MM.1S (cell line): ENCODE measurements at regions not wholly inside any gene's neighbourhood (a gene's known extent, or its start where the extent isn't known, plus 50 kb on each side); places are given as distances from the start of the nearest gene placed in this dataset.

ENCODE experiments used
- DNase-seq: peaks from one replicate; pipeline ENCODE4 v3.0.0-alpha.2; 2015
- H2AFZ ChIP-seq: fragments of 300-600 bp; sonication (generic); 2 replicates; pipeline ENCODE4 v1.6.0; 2016; ENCODE audit warnings: antibody characterized with exemption, low read length
- H3F3A ChIP-seq: fragments of 300-600 bp; sonication (generic); 2 replicates; pipeline ENCODE4 v1.6.1; 2016; ENCODE audit warnings: mild to moderate bottlenecking, antibody characterized with exemption, low read length, moderate library complexity, mixed read lengths; ENCODE audit not compliant: insufficient read depth
- H3K27ac ChIP-seq: fragments of 300-600 bp; sonication (generic); 2 replicates; pipeline ENCODE4 v1.5.1; 2016; ENCODE audit warnings: mild to moderate bottlenecking, low read length
- H3K27me3 ChIP-seq: fragments of 300-600 bp; sonication (generic); replicated peaks from 2 replicates; pipeline ENCODE4 v1.6.0; 2016; ENCODE audit warnings: low read length; ENCODE audit not compliant: insufficient read depth
- H3K36me3 ChIP-seq: fragments of 300-600 bp; sonication (generic); replicated peaks from 2 replicates; pipeline ENCODE4 v1.6.1; 2016; ENCODE audit warnings: mild to moderate bottlenecking, low read length, mixed read lengths; ENCODE audit not compliant: insufficient read depth
- H3K4me1 ChIP-seq: fragments of 300-600 bp; sonication (generic); 2 replicates; pipeline ENCODE4 v1.6.1; 2016; ENCODE audit warnings: low read length, mixed read lengths
- H3K4me2 ChIP-seq: fragments of 300-600 bp; sonication (generic); 2 replicates; pipeline ENCODE4 v1.6.0; 2016; ENCODE audit warnings: low read depth, low read length
- H3K4me3 ChIP-seq: fragments of 300-600 bp; sonication (generic); 2 replicates; pipeline ENCODE4 v1.5.1; 2016; ENCODE audit warnings: low read length, mixed read lengths
- H3K79me2 ChIP-seq: fragments of 300-600 bp; sonication (generic); 2 replicates; pipeline ENCODE4 v1.6.1; 2016; ENCODE audit warnings: mixed run types, low read length, mixed read lengths
- H3K9ac ChIP-seq: fragments of 300-600 bp; sonication (generic); 2 replicates; pipeline ENCODE4 v1.6.1; 2016; ENCODE audit warnings: low read length, mixed read lengths
- H3K9me2 ChIP-seq: fragments of 300-600 bp; sonication (generic); replicated peaks from 2 replicates; pipeline ENCODE4 v1.6.1; 2016; ENCODE audit warnings: mild to moderate bottlenecking, low read length, mixed read lengths; ENCODE audit not compliant: insufficient read depth
- H3K9me3 ChIP-seq: fragments of 300-600 bp; sonication (generic); replicated peaks from 2 replicates; pipeline ENCODE4 v1.6.1; 2016; ENCODE audit warnings: mild to moderate bottlenecking, low read length, mixed read lengths; ENCODE audit not compliant: insufficient read depth
- H4K20me1 ChIP-seq: fragments of 300-600 bp; sonication (generic); 2 replicates; pipeline ENCODE4 v1.6.1; 2016; ENCODE audit warnings: mild to moderate bottlenecking, low read length, moderate library complexity, mixed read lengths; ENCODE audit not compliant: insufficient read depth
- CTCF ChIP-seq: fragments of 300-600 bp; sonication (generic); IDR thresholded peaks from 2 replicates; pipeline ENCODE4 v1.5.1; 2016; ENCODE audit warnings: antibody characterized with exemption, low read length, mixed read lengths
- EZH2 ChIP-seq: fragments of 300-600 bp; sonication (generic); optimal IDR thresholded peaks from 2 replicates; pipeline ENCODE3; 2017; ENCODE audit warnings: low read depth, mild to moderate bottlenecking, antibody characterized with exemption, low read length, mixed read lengths
- EZH2phosphoT487 ChIP-seq: fragments of 300-600 bp; sonication (generic); IDR thresholded peaks from 2 replicates; pipeline ENCODE4 v1.6.1; 2018; ENCODE audit warnings: antibody characterized with exemption, low read length

GRCh38 chr21:18191139-18191538, 53.5 kb upstream of the CHODL start:
- Histone ChIP-seq H2AFZ (no peak overlapping the region; the same call in 1 of the 2 replicates), H3K36me3 (no peaks in the 10 kb centered on the region), H3K79me2 (no peaks in the 10 kb centered on the region), H3K27ac (no peak overlapping the region), H3K4me2 (no peak overlapping the region), H4K20me1 (no peaks in the 10 kb centered on the region), H3K9ac (no peak overlapping the region), H3K4me3 (no peak overlapping the region), H3K4me1 (no peaks in the 10 kb centered on the region), H3K9me3 (no peaks in the 10 kb centered on the region), H3K9me2 (no peaks in the 10 kb centered on the region), H3F3A (no peaks in the 10 kb centered on the region), H3K27me3 (no peaks in the 10 kb centered on the region)
- TF ChIP-seq CTCF (no peak), EZH2 (no peak), EZH2phosphoT487 (no peak)
- DNase-seq: no peak

GRCh38 chr21:18178509-18178908, 66.1 kb upstream of the CHODL start:
- no peaks in the 10 kb centered on the region for H3K27me3 ChIP-seq
- no peak overlapping the region for H3K4me3 ChIP-seq
- no peaks in the 10 kb centered on the region for H4K20me1 ChIP-seq
- no peak overlapping the region for H3K27ac ChIP-seq
- no peaks in the 10 kb centered on the region for H3K36me3 ChIP-seq
- H3K4me2 ChIP-seq: no peak overlapping the region
- no peaks in the 10 kb centered on the region for H3K79me2 ChIP-seq
- H3K9me3 ChIP-seq: no peaks in the 10 kb centered on the region
- no peak for DNase-seq
- H3K9ac ChIP-seq: no peak overlapping the region
- H2AFZ ChIP-seq: no peak overlapping the region
- TF ChIP-seq CTCF (no peak), EZH2 (no peak), EZH2phosphoT487 (no peak)
- no peaks in the 10 kb centered on the region for H3F3A ChIP-seq
- H3K9me2 ChIP-seq: no peaks in the 10 kb centered on the region
- H3K4me1 ChIP-seq: no peaks in the 10 kb centered on the region

GRCh38 chr21:18174370-18174769, 70.3 kb upstream of the CHODL start:
- no peak overlapping the region for H3K27ac ChIP-seq
- no peak overlapping the region for H3K4me2 ChIP-seq
- no peak for DNase-seq
- TF ChIP-seq EZH2phosphoT487 (no peak), EZH2 (no peak), CTCF (no peak)
- no peaks in the 10 kb centered on the region for H3K9me3 ChIP-seq
- no peaks in the 10 kb centered on the region for H3K79me2 ChIP-seq
- H3K9ac ChIP-seq: no peak overlapping the region
- H3K4me1 ChIP-seq: no peaks in the 10 kb centered on the region
- H4K20me1 ChIP-seq: no peaks in the 10 kb centered on the region
- no peaks in the 10 kb centered on the region for H3F3A ChIP-seq
- no peaks in the 10 kb centered on the region for H3K36me3 ChIP-seq
- no peaks in the 10 kb centered on the region for H3K27me3 ChIP-seq
- H2AFZ ChIP-seq: no peak overlapping the region
- H3K4me3 ChIP-seq: no peak overlapping the region
- H3K9me2 ChIP-seq: no peaks in the 10 kb centered on the region
